ENCODE measurements at regions not wholly inside any gene's neighbourhood (a gene's known extent, or its start where the extent isn't known, plus 50 kb on each side); places are given as distances from the start of the nearest gene placed in this dataset.
"Not testable (repeated sequence)": the region's sequence is repeated elsewhere in the genome, so short reads cannot be mapped to it uniquely, and the experiment has no call there.

DNA sequence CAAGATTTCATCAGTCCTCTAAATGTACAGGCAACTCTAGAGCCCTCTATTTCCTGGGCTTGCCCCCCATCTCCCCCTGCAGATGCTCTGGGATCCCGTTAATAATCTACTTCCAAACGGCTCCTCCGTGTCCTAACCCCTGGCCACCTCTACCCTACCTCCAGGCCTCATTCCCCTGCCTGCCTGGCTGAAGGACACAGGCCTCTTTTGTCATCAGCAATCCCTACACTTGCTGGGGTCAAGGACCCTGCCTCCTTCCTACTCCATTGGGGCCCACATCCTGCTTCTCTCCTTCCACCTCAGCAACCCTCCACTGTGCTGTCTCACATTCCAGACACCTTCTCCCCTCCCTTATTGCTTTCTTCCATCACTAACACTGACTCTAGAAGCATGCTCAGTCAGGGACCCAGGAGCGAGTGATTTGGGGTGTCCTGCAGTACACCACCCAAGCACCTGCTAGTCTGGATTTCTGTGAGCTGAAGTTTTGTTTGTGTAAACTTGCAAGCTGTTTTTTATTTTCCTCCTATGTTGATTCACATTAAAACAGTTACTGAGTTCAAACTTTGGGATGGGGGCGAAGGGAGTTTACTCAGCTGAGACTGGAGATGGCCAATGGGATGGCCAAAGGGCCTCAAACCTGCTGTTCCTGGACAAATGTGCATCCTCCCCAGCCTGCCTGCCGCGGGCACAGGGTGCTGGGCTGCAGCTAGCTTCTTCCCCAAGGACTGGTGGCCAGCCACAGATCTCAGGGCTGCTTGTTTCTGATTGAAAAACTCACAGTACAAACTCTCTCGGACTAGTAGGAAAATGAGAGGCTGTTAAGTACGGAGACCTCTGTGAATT is 314.7 kb downstream of the FOXO1 start:
- TF ChIP-seq, protein P1, sequence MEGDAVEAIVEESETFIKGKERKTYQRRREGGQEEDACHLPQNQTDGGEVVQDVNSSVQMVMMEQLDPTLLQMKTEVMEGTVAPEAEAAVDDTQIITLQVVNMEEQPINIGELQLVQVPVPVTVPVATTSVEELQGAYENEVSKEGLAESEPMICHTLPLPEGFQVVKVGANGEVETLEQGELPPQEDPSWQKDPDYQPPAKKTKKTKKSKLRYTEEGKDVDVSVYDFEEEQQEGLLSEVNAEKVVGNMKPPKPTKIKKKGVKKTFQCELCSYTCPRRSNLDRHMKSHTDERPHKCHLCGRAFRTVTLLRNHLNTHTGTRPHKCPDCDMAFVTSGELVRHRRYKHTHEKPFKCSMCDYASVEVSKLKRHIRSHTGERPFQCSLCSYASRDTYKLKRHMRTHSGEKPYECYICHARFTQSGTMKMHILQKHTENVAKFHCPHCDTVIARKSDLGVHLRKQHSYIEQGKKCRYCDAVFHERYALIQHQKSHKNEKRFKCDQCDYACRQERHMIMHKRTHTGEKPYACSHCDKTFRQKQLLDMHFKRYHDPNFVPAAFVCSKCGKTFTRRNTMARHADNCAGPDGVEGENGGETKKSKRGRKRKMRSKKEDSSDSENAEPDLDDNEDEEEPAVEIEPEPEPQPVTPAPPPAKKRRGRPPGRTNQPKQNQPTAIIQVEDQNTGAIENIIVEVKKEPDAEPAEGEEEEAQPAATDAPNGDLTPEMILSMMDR (conservative IDR thresholded peaks at IDR 0.05; ENCODE audit: low read depth, low read length), result no peak
- no peak overlapping the region for H3K4me3 ChIP-seq (ENCODE audit: low read depth, low read length)
- DNase-seq (ENCODE audit: low read depth), result no peak

DNA sequence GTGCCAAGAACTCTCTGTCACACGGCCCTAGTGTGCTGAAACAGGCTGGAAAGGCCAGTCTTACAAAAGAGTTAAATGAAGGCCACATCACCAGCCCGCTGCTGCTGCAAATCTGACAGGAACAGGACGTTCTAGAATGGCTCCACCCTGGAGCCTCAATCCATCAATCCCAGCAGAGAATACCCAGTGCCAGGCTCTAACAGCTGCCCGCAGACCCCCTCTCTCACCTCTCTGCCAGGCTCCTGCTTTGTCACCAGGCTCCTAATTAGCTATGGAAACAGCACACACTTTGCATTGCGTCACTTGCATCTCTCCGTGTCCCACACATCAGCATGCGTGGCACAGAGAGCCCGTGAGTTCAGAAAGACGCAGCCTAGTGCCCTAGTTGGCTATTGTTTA is 314.1 kb downstream of the FOXO1 start:
- DNase-seq (ENCODE audit: low read depth), result peak; percentile 45
- no peak overlapping the region for H3K4me3 ChIP-seq (ENCODE audit: low read depth, low read length)
- TF ChIP-seq, protein P1 (conservative IDR thresholded peaks at IDR 0.05; ENCODE audit: low read depth, low read length), result no peak

GRCh38 chr13:40352802-40353562 is 313.5 kb downstream of the FOXO1 start:
- H3K4me3 ChIP-seq (ENCODE audit: low read depth, low read length), result no peak overlapping the region
- TF ChIP-seq, protein P1 (conservative IDR thresholded peaks at IDR 0.05; ENCODE audit: low read depth, low read length), result no peak
- DNase-seq (ENCODE audit: low read depth), result no peak

- DNase-seq (ENCODE audit: low read depth), result no peak
- TF ChIP-seq, protein P1 (conservative IDR thresholded peaks at IDR 0.05; ENCODE audit: low read depth, low read length), result no peak
These were observed 311.2 kb downstream of the FOXO1 start for GRCh38 chr13:40355126-40355724.

DNA sequence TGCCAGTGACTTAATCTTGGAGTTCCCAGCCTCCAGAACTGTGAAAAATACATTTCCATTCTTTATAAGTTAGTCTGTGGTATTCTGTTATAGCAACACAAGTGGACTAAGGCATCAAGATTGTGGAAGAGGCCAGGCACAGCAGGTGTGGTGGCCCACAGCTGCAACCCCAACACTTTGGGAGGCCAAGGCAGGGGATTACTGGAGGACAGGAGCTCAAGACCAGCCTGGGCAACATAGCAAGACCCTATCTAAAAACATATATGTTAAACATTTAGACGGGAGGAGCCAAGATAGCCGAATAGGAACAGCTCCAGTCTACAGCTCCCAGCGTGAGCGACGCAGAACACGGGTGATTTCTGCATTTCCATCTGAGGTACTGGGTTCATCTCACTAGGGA is 310.4 kb downstream of the FOXO1 start:
- DNase-seq (ENCODE audit: low read depth), result no peak
- TF ChIP-seq, protein P1 (conservative IDR thresholded peaks at IDR 0.05; ENCODE audit: low read depth, low read length), result no peak
- no peak overlapping the region for H3K4me3 ChIP-seq (ENCODE audit: low read depth, low read length)

More at GRCh38 chr13:40355126-40355724, 311.2 kb downstream of the FOXO1 start:
- H3K4me3 ChIP-seq (ENCODE audit: low read depth, low read length), result no peak overlapping the region

- not testable (repeated sequence) for H3K4me3 ChIP-seq (ENCODE audit: low read depth, low read length); DNase-seq (ENCODE audit: low read depth)
These were observed 310.0 kb downstream of the FOXO1 start for GRCh38 chr13:40356458-40356857.

- DNase-seq (ENCODE audit: low read depth), result peak; percentile 36
These were observed 303.9 kb downstream of the FOXO1 start for GRCh38 chr13:40362502-40362901.

More at GRCh38 chr13:40362502-40362901, 303.9 kb downstream of the FOXO1 start:
- TF ChIP-seq, protein P1 (conservative IDR thresholded peaks at IDR 0.05; ENCODE audit: low read depth, low read length), result no peak
- no peak overlapping the region for H3K4me3 ChIP-seq (ENCODE audit: low read depth, low read length)

Data from choroid plexus epithelial cell (primary cell).